OCI-LY3 (cell line): ENCODE measurements at regions not wholly inside any gene's neighbourhood (a gene's known extent, or its start where the extent isn't known, plus 50 kb on each side); places are given as distances from the start of the nearest gene placed in this dataset.

Experiments used
- EZH2phosphoT487 ChIP-seq: fragments of 200-600 bp; shearing (Covaris generic); IDR thresholded peaks from 2 replicates; pipeline ENCODE4 v1.6.1; 2018; ENCODE audit warnings: antibody characterized with exemption, mixed run types, low read depth
- TF ChIP-seq, protein P1 (sequence below): fragments of 200-600, 300-600 bp; sonication (generic); IDR thresholded peaks from 2 replicates; pipeline ENCODE4 v1.5.1; 2014; ENCODE audit warnings: antibody characterized with exemption, low read length, low read depth

DNA sequence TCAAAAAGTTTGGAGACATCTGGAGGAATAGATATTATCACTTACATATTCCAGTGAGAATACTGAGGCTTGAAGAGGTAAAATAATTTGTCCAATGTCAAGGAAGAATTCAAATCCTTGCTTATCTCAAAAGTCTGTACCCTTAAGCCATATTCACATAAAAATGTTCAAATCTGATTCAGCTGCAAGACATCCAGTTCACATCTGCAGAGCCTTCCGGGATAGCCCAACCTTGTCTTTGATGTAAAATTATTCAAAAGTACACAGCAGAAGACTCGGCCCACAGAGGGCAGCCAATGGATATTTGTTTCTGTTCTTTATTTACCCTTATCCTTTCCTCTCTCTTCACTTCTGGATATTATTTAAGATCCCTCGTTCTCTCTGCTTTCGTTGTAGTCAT lies 1183.8 kb upstream of the WWC1 start:
- TF ChIP-seq, protein P1, sequence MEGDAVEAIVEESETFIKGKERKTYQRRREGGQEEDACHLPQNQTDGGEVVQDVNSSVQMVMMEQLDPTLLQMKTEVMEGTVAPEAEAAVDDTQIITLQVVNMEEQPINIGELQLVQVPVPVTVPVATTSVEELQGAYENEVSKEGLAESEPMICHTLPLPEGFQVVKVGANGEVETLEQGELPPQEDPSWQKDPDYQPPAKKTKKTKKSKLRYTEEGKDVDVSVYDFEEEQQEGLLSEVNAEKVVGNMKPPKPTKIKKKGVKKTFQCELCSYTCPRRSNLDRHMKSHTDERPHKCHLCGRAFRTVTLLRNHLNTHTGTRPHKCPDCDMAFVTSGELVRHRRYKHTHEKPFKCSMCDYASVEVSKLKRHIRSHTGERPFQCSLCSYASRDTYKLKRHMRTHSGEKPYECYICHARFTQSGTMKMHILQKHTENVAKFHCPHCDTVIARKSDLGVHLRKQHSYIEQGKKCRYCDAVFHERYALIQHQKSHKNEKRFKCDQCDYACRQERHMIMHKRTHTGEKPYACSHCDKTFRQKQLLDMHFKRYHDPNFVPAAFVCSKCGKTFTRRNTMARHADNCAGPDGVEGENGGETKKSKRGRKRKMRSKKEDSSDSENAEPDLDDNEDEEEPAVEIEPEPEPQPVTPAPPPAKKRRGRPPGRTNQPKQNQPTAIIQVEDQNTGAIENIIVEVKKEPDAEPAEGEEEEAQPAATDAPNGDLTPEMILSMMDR: no peak
- TF ChIP-seq EZH2phosphoT487: no peak
